ENCODE measurements at regions not wholly inside any gene's neighbourhood (a gene's known extent, or its start where the extent isn't known, plus 50 kb on each side); places are given as distances from the start of the nearest gene placed in this dataset.

- H3K4me1 Mint-ChIP-seq (ENCODE audit: low read depth, unreplicated experiment), result no peaks in the 10 kb centered on the region
- H3K27me3 Mint-ChIP-seq (ENCODE audit: unreplicated experiment), result peaks cover 3% of the 10 kb centered on the region
- peaks cover 5% of the 10 kb centered on the region for H3K36me3 Mint-ChIP-seq (ENCODE audit: unreplicated experiment)
- no peak overlapping the region for H3K27ac Mint-ChIP-seq (ENCODE audit: unreplicated experiment)
- no peak overlapping the region for H3K4me3 Mint-ChIP-seq (ENCODE audit: unreplicated experiment)
- no peak for TF ChIP-seq CTCF (IDR thresholded peaks at IDR 0.05; ENCODE audit: partially characterized antibody, unreplicated experiment)
- no peak for DNase-seq
- H3K9me3 Mint-ChIP-seq (ENCODE audit: unreplicated experiment), result peaks cover 3% of the 10 kb centered on the region
Observed at GRCh38 chr2:2527148-2527547, 196.1 kb upstream of the MYT1L start.

GRCh38 chr2:2524348-2524941 is 193.4 kb upstream of the MYT1L start:
- H3K27me3 Mint-ChIP-seq (ENCODE audit: unreplicated experiment), result peaks cover 3% of the 10 kb centered on the region
- TF ChIP-seq CTCF (IDR thresholded peaks at IDR 0.05; ENCODE audit: partially characterized antibody, unreplicated experiment), result no peak
- no peaks in the 10 kb centered on the region for H3K36me3 Mint-ChIP-seq (ENCODE audit: unreplicated experiment)
- H3K4me3 Mint-ChIP-seq (ENCODE audit: unreplicated experiment), result no peak overlapping the region
- DNase-seq, result no peak
- no peak overlapping the region for H3K27ac Mint-ChIP-seq (ENCODE audit: unreplicated experiment)
- no peaks in the 10 kb centered on the region for H3K4me1 Mint-ChIP-seq (ENCODE audit: low read depth, unreplicated experiment)
- peaks cover 2% of the 10 kb centered on the region for H3K9me3 Mint-ChIP-seq (ENCODE audit: unreplicated experiment)

DNA sequence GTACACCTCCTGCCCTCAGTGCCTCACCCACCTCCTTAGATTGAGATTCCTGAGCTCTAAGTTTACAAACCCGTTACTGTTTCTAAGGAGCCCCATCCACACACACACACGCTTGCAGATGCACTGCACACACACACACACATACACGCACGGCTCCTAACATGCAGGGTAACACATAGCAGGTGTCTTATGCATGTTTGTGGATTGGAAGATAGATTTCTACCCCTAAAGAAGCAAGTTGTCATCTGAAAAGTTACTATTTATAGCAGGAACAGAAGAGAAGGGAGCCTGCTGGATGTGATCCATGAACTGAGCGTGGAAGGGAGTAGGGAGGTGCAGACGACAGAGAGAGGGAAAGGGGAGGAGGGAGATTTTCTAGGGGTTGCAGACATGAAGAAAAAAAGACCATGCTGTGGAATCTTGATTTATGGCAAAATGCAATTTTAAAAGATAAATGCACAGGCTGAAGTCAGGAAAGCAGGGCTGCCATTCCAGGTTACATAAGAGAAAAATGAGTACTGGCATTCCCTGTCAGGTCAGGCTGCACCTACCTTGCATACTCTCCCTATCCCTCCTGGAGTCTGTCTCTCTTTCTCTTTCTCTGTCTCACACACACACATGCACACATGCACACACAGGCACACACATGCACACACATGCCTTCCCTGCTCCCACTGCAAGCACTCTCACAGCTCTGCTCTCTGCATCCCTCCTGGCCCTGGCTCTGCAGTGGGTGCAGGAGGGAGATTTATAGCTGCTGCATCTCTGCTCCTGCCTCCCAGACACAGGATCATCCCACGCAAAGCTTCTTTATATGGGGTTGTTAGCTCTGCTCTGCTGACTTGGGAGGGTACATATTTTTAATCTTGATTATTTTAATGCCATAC is 192.6 kb upstream of the MYT1L start:
- Mint-ChIP-seq H3K9me3 (ENCODE audit: unreplicated experiment) (peaks cover 2% of the 10 kb centered on the region), H3K27me3 (ENCODE audit: unreplicated experiment) (peaks cover 3% of the 10 kb centered on the region), H3K27ac (ENCODE audit: unreplicated experiment) (no peak overlapping the region), H3K4me1 (ENCODE audit: low read depth, unreplicated experiment) (no peaks in the 10 kb centered on the region), H3K36me3 (ENCODE audit: unreplicated experiment) (no peaks in the 10 kb centered on the region), H3K4me3 (ENCODE audit: unreplicated experiment) (no peak overlapping the region)
- no peak for TF ChIP-seq CTCF (IDR thresholded peaks at IDR 0.05; ENCODE audit: partially characterized antibody, unreplicated experiment)
- DNase-seq, result no peak

- peaks cover 3% of the 10 kb centered on the region for H3K27me3 Mint-ChIP-seq (ENCODE audit: unreplicated experiment)
- no peak for TF ChIP-seq CTCF (IDR thresholded peaks at IDR 0.05; ENCODE audit: partially characterized antibody, unreplicated experiment)
- peaks cover under 1% of the 10 kb centered on the region for H3K4me1 Mint-ChIP-seq (ENCODE audit: low read depth, unreplicated experiment)
- no peak for DNase-seq
- no peaks in the 10 kb centered on the region for H3K9me3 Mint-ChIP-seq (ENCODE audit: unreplicated experiment)
- H3K27ac Mint-ChIP-seq (ENCODE audit: unreplicated experiment), result no peak overlapping the region
- no peaks in the 10 kb centered on the region for H3K36me3 Mint-ChIP-seq (ENCODE audit: unreplicated experiment)
- no peak overlapping the region for H3K4me3 Mint-ChIP-seq (ENCODE audit: unreplicated experiment)
Observed at GRCh38 chr2:2520401-2520811, 189.3 kb upstream of the MYT1L start.

DNA sequence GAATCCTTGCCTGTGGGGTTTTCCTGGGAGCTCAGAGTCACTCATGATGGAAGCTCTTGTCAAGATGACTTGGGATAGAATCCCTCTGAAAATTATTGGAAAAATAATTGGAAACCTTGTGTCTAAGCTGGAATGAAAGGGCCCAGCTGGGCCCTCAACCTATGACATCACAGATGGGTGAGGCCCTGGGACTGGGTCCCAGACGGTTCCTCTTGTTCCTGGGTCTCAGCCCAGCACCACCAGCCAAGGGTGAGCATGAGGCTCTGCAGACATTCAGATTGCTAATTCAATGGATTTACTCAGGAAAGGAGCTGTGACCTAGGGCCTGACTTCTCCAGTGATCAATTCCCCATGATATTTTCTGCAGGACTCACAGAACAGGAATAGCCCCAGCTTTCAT is 188.3 kb upstream of the MYT1L start:
- H3K27ac Mint-ChIP-seq (ENCODE audit: unreplicated experiment), result no peak overlapping the region
- DNase-seq, result no peak
- no peak overlapping the region for H3K4me3 Mint-ChIP-seq (ENCODE audit: unreplicated experiment)
- peaks cover 1% of the 10 kb centered on the region for H3K9me3 Mint-ChIP-seq (ENCODE audit: unreplicated experiment)
- peaks cover 2% of the 10 kb centered on the region for H3K4me1 Mint-ChIP-seq (ENCODE audit: low read depth, unreplicated experiment)
- peaks cover 3% of the 10 kb centered on the region for H3K27me3 Mint-ChIP-seq (ENCODE audit: unreplicated experiment)
- H3K36me3 Mint-ChIP-seq (ENCODE audit: unreplicated experiment), result no peaks in the 10 kb centered on the region
- no peak for TF ChIP-seq CTCF (IDR thresholded peaks at IDR 0.05; ENCODE audit: partially characterized antibody, unreplicated experiment)

Data from glutamatergic neuron (in vitro differentiated cells).